ENCODE measurements at regions not wholly inside any gene's neighbourhood (a gene's known extent, or its start where the extent isn't known, plus 50 kb on each side); places are given as distances from the start of the nearest gene placed in this dataset.

- no CpG with 5 or more reads among the region's 1 CpG for WGBS, 2 experiments (ENCODE audit: extremely low coverage in 2 of 2, insufficient read length in 1 of 2)
- TF ChIP-seq CTCF (conservative IDR thresholded peaks at IDR 0.05; ENCODE audit: low read depth, low read length), result no peak
- POLR2A ChIA-PET (ENCODE audit: unreplicated experiment), result no interaction called here
These were observed 110.7 kb downstream of the ETS2 start for GRCh38 chr21:38916214-38916964.

More at GRCh38 chr21:38916214-38916964, 110.7 kb downstream of the ETS2 start:
- dilution Hi-C loops (cut with HindIII; ENCODE audit: low sequenced_read_pairs, unreplicated experiment) (no loop called here), in situ Hi-C loops (cut with MboI; ENCODE audit: low sequenced_read_pairs) (no loop called here), intact Hi-C loops (cut with micrococcal nuclease) (loop anchor here (10.0 kb wide), 1 partner anchor 182 kb away; no protein-coding TSS in a partner anchor)
- no peak overlapping the region for H2AK5ac ChIP-seq (ENCODE audit: low read depth, low read length)
- H4K5ac ChIP-seq (ENCODE audit: low read depth, low read length), result no peak overlapping the region
- no peaks in the 10 kb centered on the region for H3K9me3 ChIP-seq (ENCODE audit: control insufficient read depth, insufficient read depth, low read length)
- H3K27ac ChIP-seq (ENCODE audit: insufficient read depth, low read length), result no peak overlapping the region
- no peaks in the 10 kb centered on the region for H4K20me1 ChIP-seq (ENCODE audit: insufficient read depth, low read length)
- H2BK5ac ChIP-seq (ENCODE audit: low read depth, low read length, poor library complexity, severe bottlenecking), result no peak overlapping the region
- no peak overlapping the region for H3K9ac ChIP-seq (ENCODE audit: low read depth, low read length)
- no peak for DNase-seq
- no peak overlapping the region for H2BK15ac ChIP-seq (ENCODE audit: low read depth, low read length)
- H3K14ac ChIP-seq (replicated peaks; ENCODE audit: low read depth, low read length), result no peak overlapping the region
- no peaks in the 10 kb centered on the region for H3K79me1 ChIP-seq (ENCODE audit: low read depth in 1 of 2, low read length in 2 of 2)
- no peak overlapping the region for H3K4me3 ChIP-seq (ENCODE audit: insufficient read depth, low read depth, low read length)
- no peaks in the 10 kb centered on the region for H3K27me3 ChIP-seq (ENCODE audit: control insufficient read depth, insufficient read depth, low read length)
- no peak overlapping the region for H3K18ac ChIP-seq (ENCODE audit: low read depth, low read length)
- no peak overlapping the region for H3K23ac ChIP-seq (ENCODE audit: low read depth, low read length)
- H3K56ac ChIP-seq (ENCODE audit: extremely low read depth, insufficient read depth, low read length), result no peak overlapping the region
- no peaks in the 10 kb centered on the region for H3K36me3 ChIP-seq (ENCODE audit: control insufficient read depth, insufficient read depth, low read length)
- no peak overlapping the region for H2AFZ ChIP-seq (replicated peaks; ENCODE audit: low read length, poor library complexity)
- H3K4me2 ChIP-seq (ENCODE audit: low read depth, low read length), result no peak overlapping the region
- no peak for ATAC-seq (ENCODE audit: low read depth)
- no peak overlapping the region for H2BK120ac ChIP-seq (ENCODE audit: low read depth, low read length)
- no peak overlapping the region for H2AK9ac ChIP-seq (replicated peaks; ENCODE audit: low read depth, low read length, poor library complexity)
- no peak overlapping the region for H4K91ac ChIP-seq (ENCODE audit: insufficient read depth, low read depth, low read length)
- H4K8ac ChIP-seq (ENCODE audit: low read depth in 2 of 2, low read length in 2 of 2), result no peak overlapping the region
- H3K4ac ChIP-seq (ENCODE audit: low read depth, low read length), result no peak overlapping the region
- H3K9me1 ChIP-seq (ENCODE audit: insufficient read depth, low read length), result peaks cover 19% of the 10 kb centered on the region
- H3K4me1 ChIP-seq (ENCODE audit: control insufficient read depth, insufficient read depth, low read length), result peaks cover 23% of the 10 kb centered on the region
- BruUV-seq (replicated peaks), result no TSS peak
- CTCF ChIA-PET, result no interaction called here
- no peak overlapping the region for H2BK20ac ChIP-seq (ENCODE audit: low read depth, low read length)
